Mesendoderm (in vitro differentiated cells): ENCODE measurements at regions not wholly inside any gene's neighbourhood (a gene's known extent, or its start where the extent isn't known, plus 50 kb on each side); places are given as distances from the start of the nearest gene placed in this dataset.

ENCODE experiments used
- DNase-seq: peaks from one replicate; pipeline ENCODE4 v3.0.0; 2013
- H2AK5ac ChIP-seq: 2 replicates; pipeline ENCODE4 v1.6.1; 2013; ENCODE audit warnings: low read length, inconsistent platforms
- H2BK120ac ChIP-seq: 2 replicates; pipeline ENCODE4 v1.6.1; 2013; ENCODE audit warnings: low read depth, mild to moderate bottlenecking, low read length, moderate library complexity, mixed read lengths
- H2BK15ac ChIP-seq: replicated peaks from 2 replicates; pipeline ENCODE4 v1.6.1; 2013; ENCODE audit warnings: low read depth, mild to moderate bottlenecking, moderate library complexity
- H2BK5ac ChIP-seq: 2 replicates; pipeline ENCODE4 v1.6.1; 2013; ENCODE audit warnings: low read length, inconsistent platforms
- H3K18ac ChIP-seq: 2 replicates; pipeline ENCODE4 v1.6.1; 2013; ENCODE audit warnings: mild to moderate bottlenecking, low read length, mixed read lengths
- H3K23ac ChIP-seq: one replicate; pipeline ENCODE4 v1.6.1; 2013; ENCODE audit warnings: low read length
- H3K27ac ChIP-seq: 2 replicates; pipeline ENCODE4 v1.5.1; 2013; ENCODE audit warnings: low read depth, mild to moderate bottlenecking, inconsistent platforms, low read length, moderate library complexity
- H3K27me3 ChIP-seq: 2 replicates; pipeline ENCODE4 v1.6.1; 2013; ENCODE audit warnings: low read length, control low read depth, mild to moderate bottlenecking, inconsistent platforms; ENCODE audit not compliant: insufficient read depth, poor library complexity
- H3K36me3 ChIP-seq: 2 replicates; pipeline ENCODE4 v1.6.1; 2013; ENCODE audit warnings: low read length, inconsistent platforms; ENCODE audit not compliant: control insufficient read depth, insufficient read depth
- H3K4ac ChIP-seq: one replicate; pipeline ENCODE4 v1.6.1; 2013; ENCODE audit warnings: low read depth, mild to moderate bottlenecking, low read length, moderate library complexity
- H3K4me1 ChIP-seq: 2 replicates; pipeline ENCODE4 v1.6.1; 2013; ENCODE audit warnings: low read depth, low read length, inconsistent platforms; ENCODE audit not compliant: control insufficient read depth
- H3K4me2 ChIP-seq: 2 replicates; pipeline ENCODE4 v1.6.1; 2013; ENCODE audit warnings: low read length
- H3K4me3 ChIP-seq: 2 replicates; pipeline ENCODE4 v1.5.1; 2013; ENCODE audit warnings: mild to moderate bottlenecking, low read length
- H3K56ac ChIP-seq: one replicate; pipeline ENCODE4 v1.6.1; 2013; ENCODE audit warnings: low read length
- H3K79me1 ChIP-seq: 2 replicates; pipeline ENCODE4 v1.6.1; 2013; ENCODE audit warnings: low read length, inconsistent platforms
- H3K79me2 ChIP-seq: 2 replicates; pipeline ENCODE4 v1.6.1; 2013; ENCODE audit warnings: mild to moderate bottlenecking, low read length; ENCODE audit not compliant: control insufficient read depth, insufficient read depth
- H3K9ac ChIP-seq: 2 replicates; pipeline ENCODE4 v1.6.1; 2013; ENCODE audit warnings: low read length, inconsistent platforms
- H4K5ac ChIP-seq: one replicate; pipeline ENCODE4 v1.6.1; 2013; ENCODE audit warnings: low read length
- H4K8ac ChIP-seq: one replicate; pipeline ENCODE4 v1.6.1; 2013; ENCODE audit warnings: low read depth, mild to moderate bottlenecking, control low read depth, low read length, moderate library complexity
- WGBS: extraction: QIAGEN DNeasy Blood & Tissue Kit; methylation state at CpG from one replicate; pipeline ENCODE4 v1.1.7; 2013; ENCODE audit warnings: low lambda C conversion rate, missing lambda C conversion rate; ENCODE audit not compliant: insufficient coverage; ENCODE audit errors: extremely low coverage; 5-methylcytosine and 5-hydroxymethylcytosine counted together

DNA sequence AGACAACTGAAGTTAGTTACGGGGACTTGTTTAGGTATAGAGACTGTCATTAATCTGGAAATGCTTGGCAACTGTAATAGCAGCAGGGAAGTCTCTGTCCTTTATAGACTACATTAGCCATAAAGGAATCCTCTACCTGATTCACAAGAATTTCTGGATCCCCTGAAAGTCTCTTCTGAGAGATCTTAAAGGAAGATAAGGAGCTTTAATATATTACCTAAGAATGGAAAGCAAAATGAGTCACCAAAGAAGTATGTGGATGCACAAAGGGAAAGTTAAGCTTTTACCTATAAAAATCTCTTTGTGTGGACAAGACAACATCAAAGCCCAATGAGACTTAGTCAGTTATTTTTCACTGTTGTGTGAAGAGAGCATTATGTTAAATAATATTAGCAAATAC lies 92.2 kb upstream of the RSPO3 start:
- peak; percentile 86 for DNase-seq
- H3K27ac ChIP-seq = no peak overlapping the region
- no peak overlapping the region for H4K8ac ChIP-seq
- H3K4me1 ChIP-seq = no peaks in the 10 kb centered on the region
- H2BK120ac ChIP-seq = no peak overlapping the region
- H2AK5ac ChIP-seq = no peak overlapping the region
- H2BK15ac ChIP-seq = no peak overlapping the region
- H3K23ac ChIP-seq = no peak overlapping the region
- H3K9ac ChIP-seq = no peak overlapping the region
- H3K4me2 ChIP-seq = no peak overlapping the region
- H3K36me3 ChIP-seq = no peaks in the 10 kb centered on the region
- H3K79me2 ChIP-seq = no peaks in the 10 kb centered on the region
- no peak overlapping the region for H3K56ac ChIP-seq
- H4K5ac ChIP-seq = no peak overlapping the region
- H3K18ac ChIP-seq = no peak overlapping the region
- WGBS = no CpG with 5 or more reads among the region's 1 CpG
- H2BK5ac ChIP-seq = no peak overlapping the region
- H3K4me3 ChIP-seq = no peak overlapping the region
- H3K4ac ChIP-seq = no peak overlapping the region
- H3K79me1 ChIP-seq = no peaks in the 10 kb centered on the region
- H3K27me3 ChIP-seq = no peaks in the 10 kb centered on the region

DNA sequence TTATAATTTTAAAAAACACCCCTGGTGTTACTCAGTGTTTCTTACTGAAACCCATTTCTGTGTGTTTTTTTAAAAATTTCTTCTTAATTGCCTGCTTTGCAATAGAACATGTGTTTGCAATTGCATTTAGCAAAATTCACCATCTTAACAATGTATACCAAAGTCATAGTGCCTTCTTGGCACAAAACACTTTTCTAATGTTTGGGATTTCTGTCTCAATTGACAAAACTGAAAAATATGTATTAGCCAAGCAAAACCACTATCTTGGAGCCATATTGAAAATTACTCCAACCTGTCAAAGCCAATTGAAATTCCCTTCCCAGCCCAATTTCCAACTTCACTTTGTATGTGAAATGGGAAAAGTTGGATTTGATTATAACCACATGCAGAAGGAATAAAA lies 88.4 kb upstream of the RSPO3 start:
- Histone ChIP-seq H3K36me3 (no peaks in the 10 kb centered on the region), H3K9ac (no peak overlapping the region), H3K4me1 (no peaks in the 10 kb centered on the region), H3K4me3 (no peak overlapping the region), H3K4me2 (no peak overlapping the region), H3K18ac (no peak overlapping the region), H3K56ac (no peak overlapping the region), H3K27ac (no peak overlapping the region), H3K79me1 (no peaks in the 10 kb centered on the region), H2BK15ac (no peak overlapping the region), H4K8ac (no peak overlapping the region), H2BK120ac (no peak overlapping the region), H3K23ac (no peak overlapping the region), H2AK5ac (no peak overlapping the region), H4K5ac (no peak overlapping the region), H3K4ac (no peak overlapping the region), H2BK5ac (no peak overlapping the region), H3K27me3 (no peaks in the 10 kb centered on the region), H3K79me2 (no peaks in the 10 kb centered on the region)
- DNase-seq = no peak

DNA sequence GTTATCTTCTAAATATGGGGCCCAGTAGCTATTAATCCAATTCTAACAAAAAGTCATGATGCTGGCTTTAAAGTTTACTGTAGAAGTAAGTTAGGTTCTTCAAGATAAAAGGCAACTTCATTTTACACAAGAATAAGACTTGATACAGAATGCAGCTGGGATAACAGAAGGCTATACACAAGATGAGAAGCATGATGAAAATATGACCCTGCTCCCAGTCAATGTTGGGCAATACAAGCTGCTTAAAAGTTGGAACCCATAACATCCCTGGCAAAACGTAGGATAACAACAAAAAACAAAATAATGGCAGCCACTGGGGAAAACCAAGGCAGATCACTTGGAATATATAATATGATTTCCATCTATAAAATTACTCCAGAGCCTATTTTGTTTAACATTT lies 87.6 kb upstream of the RSPO3 start:
- Histone ChIP-seq H3K4me2 (no peak overlapping the region), H4K5ac (no peak overlapping the region)
- WGBS = no CpG with 5 or more reads among the region's 1 CpG

DNA sequence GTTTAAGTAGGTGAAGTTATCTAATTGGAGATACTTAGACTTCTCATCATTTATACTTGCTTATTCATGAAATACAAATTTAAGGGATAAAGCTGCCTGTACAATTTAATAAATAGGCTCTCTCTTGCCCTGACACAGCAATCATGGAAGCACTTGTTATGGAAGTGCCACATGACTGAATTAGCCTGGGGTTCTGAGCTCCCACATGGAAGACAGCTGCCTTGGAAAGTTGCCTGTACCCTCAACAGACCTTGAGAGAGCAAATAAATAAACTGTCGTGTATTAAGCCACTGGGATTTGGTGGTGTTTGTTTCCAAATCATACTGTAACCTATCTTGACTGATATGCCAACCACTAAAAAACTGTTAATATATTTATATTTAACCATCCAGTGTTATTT lies 87.0 kb upstream of the RSPO3 start:
- no peaks in the 10 kb centered on the region for H3K4me1 ChIP-seq
- no peak overlapping the region for H3K27ac ChIP-seq
- no peak overlapping the region for H3K18ac ChIP-seq
- H3K23ac ChIP-seq = no peak overlapping the region
- no peak for DNase-seq
- no peak overlapping the region for H3K56ac ChIP-seq
- no peak overlapping the region for H2AK5ac ChIP-seq
- no peak overlapping the region for H2BK5ac ChIP-seq
- H3K4me2 ChIP-seq = no peak overlapping the region
- no peaks in the 10 kb centered on the region for H3K36me3 ChIP-seq
- H4K5ac ChIP-seq = no peak overlapping the region
- no peak overlapping the region for H2BK15ac ChIP-seq
- no CpG with 5 or more reads among the region's 1 CpG for WGBS
- H3K4ac ChIP-seq = no peak overlapping the region
- H4K8ac ChIP-seq = no peak overlapping the region
- H3K9ac ChIP-seq = no peak overlapping the region
- H2BK120ac ChIP-seq = no peak overlapping the region
- H3K27me3 ChIP-seq = no peaks in the 10 kb centered on the region
- no peak overlapping the region for H3K4me3 ChIP-seq
- no peaks in the 10 kb centered on the region for H3K79me1 ChIP-seq
- H3K79me2 ChIP-seq = no peaks in the 10 kb centered on the region

More for the DNA sequence above, 87.6 kb upstream of the RSPO3 start:
- H2AK5ac ChIP-seq = no peak overlapping the region
- no peak overlapping the region for H3K9ac ChIP-seq
- H3K36me3 ChIP-seq = no peaks in the 10 kb centered on the region
- no peak overlapping the region for H3K27ac ChIP-seq
- DNase-seq = no peak
- H3K4ac ChIP-seq = no peak overlapping the region
- H3K4me3 ChIP-seq = no peak overlapping the region
- no peak overlapping the region for H2BK5ac ChIP-seq
- no peak overlapping the region for H3K23ac ChIP-seq
- no peak overlapping the region for H2BK120ac ChIP-seq
- H3K27me3 ChIP-seq = no peaks in the 10 kb centered on the region
- H3K79me1 ChIP-seq = no peaks in the 10 kb centered on the region
- H3K56ac ChIP-seq = no peak overlapping the region
- no peak overlapping the region for H3K18ac ChIP-seq
- no peak overlapping the region for H2BK15ac ChIP-seq
- H4K8ac ChIP-seq = no peak overlapping the region
- H3K79me2 ChIP-seq = no peaks in the 10 kb centered on the region
- no peaks in the 10 kb centered on the region for H3K4me1 ChIP-seq

DNA sequence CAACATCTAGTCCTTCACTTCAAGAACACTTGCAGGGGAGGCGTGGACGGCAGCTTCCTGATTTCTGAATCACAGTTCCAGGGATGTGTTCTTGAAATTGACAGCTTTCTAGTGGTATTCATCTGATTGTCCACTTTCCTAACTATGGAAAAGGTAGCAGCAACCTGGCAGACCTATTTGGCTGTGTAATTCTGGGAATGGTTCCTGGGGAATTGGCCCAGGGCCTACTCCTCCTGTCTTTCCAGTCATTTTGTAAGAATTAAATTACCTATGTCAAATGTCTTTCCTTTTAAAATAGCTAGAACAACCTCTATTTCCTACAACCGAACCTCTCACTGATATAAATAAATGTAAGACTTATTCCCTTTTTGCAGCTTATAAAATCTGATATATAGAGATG lies 85.5 kb upstream of the RSPO3 start:
- Histone ChIP-seq H3K4me3 (no peak overlapping the region), H3K36me3 (no peaks in the 10 kb centered on the region), H3K79me2 (no peaks in the 10 kb centered on the region), H3K4me2 (no peak overlapping the region), H3K27me3 (no peaks in the 10 kb centered on the region), H2AK5ac (no peak overlapping the region), H4K5ac (no peak overlapping the region), H3K18ac (no peak overlapping the region), H2BK120ac (no peak overlapping the region), H3K4me1 (no peaks in the 10 kb centered on the region), H3K9ac (no peak overlapping the region), H3K4ac (no peak overlapping the region), H2BK5ac (no peak overlapping the region), H3K23ac (no peak overlapping the region), H3K27ac (no peak overlapping the region), H4K8ac (no peak overlapping the region), H2BK15ac (no peak overlapping the region), H3K56ac (no peak overlapping the region), H3K79me1 (no peaks in the 10 kb centered on the region)
- DNase-seq = no peak
- 100% methylated on average over 1 of the region's 3 CpGs for WGBS

DNA sequence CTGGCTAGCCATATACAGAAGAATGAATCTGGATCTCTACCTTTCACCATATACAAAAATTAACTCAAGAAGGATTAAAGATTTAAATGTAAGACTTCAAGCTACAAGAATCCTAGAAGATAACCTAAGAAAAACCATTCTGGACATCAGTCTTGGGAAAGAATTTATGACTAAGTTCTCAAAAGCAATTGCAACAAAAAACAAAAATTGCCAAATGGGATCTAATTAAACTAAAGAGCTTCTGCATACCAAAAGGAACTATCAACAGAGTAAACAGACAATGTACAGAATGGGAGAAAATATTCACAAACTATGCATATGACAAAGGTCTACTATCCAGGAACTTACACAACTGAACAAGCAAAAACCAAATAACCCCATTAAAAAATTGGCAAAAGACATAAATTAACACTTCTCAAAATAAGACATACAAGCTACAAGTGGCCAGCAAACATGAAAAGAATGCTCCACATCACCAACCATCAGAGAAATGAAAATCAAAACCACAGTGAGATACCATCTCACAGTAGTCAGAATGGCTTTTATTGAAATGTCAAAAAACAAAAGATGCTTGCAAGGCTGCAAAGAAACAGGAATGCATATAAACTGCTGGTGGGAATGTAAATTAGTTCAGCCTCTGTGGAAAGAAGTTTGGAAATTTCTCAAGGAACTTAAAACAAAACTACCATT lies 66.8 kb upstream of the RSPO3 start:
- Histone ChIP-seq H2BK120ac (no peak overlapping the region), H3K9ac (no peak overlapping the region), H3K27ac (no peak overlapping the region), H3K23ac (no peak overlapping the region), H3K4me3 (no peak overlapping the region), H3K79me1 (no peaks in the 10 kb centered on the region), H3K36me3 (no peaks in the 10 kb centered on the region), H3K4me1 (no peaks in the 10 kb centered on the region), H4K8ac (no peak overlapping the region), H3K4me2 (no peak overlapping the region), H3K79me2 (no peaks in the 10 kb centered on the region), H3K4ac (no peak overlapping the region), H3K27me3 (no peaks in the 10 kb centered on the region), H4K5ac (no peak overlapping the region), H2BK15ac (no peak overlapping the region), H3K56ac (no peak overlapping the region), H3K18ac (no peak overlapping the region), H2BK5ac (no peak overlapping the region), H2AK5ac (no peak overlapping the region)
- DNase-seq = no peak
